ENCODE measurements at regions not wholly inside any gene's neighbourhood (a gene's known extent, or its start where the extent isn't known, plus 50 kb on each side); places are given as distances from the start of the nearest gene placed in this dataset.
"Not testable (repeated sequence)": the region's sequence is repeated elsewhere in the genome, so short reads cannot be mapped to it uniquely, and the experiment has no call there.

DNA sequence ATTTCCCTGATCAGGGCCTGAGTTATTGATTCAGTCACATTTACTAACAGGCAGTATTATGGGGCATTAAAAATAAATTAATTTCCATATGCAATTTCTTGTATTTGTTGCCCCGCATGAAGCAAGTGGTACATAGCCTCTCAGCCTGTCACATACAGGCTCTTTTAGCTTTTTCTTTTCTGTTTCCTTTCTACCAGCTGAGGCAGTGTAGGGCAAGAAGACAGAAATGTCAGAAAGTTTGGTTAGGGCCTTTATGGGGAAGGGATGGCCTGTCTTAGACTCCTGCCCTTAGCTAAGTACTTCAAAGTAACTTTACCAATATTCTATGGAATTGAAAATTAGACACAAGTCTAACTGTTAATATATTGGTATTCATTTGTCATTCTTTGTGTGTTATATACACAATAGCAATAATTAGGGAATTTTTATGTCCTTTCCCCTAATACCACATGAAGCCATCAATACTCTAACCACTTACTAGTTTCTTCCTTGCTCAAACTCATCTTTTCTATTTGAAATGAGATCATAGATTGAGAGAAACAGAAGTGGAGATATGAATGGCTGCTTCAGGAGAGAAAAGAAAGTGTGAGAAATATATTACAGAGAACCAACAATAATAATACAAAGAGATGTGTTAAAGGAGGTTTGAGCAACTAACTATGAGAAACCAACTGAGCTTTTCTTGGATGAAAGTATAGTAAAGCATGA is 669.6 kb downstream of the PCDH17 start:
- DNase-seq (ENCODE audit: low spot score): no peak
- intact Hi-C loops (cut with DNase I): no loop called here

DNA sequence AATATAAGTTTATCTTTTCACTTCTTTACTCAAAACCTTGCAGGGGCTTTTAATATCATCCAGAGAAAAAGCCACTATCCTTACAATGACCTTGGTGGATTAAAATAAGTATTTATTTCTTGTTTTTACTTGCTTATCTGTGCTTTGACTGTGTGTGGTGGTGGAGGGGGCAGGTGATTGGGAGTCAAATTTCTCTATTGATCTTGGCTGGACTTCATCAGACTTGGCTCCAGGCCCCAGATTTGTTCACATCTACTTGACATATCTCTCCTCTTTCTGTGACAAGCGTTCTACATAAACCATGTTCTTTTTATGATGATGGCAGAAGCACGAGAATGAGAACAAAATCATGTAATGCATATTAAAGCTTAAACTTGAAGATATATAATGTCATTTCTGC is 670.8 kb downstream of the PCDH17 start:
- no peak for DNase-seq (ENCODE audit: low spot score)
- intact Hi-C loops (cut with DNase I): no loop called here

GRCh38 chr13:58306062-58306461 is 674.5 kb downstream of the PCDH17 start:
- no peak for DNase-seq (ENCODE audit: low spot score)
- intact Hi-C loops (cut with DNase I): no loop called here

DNA sequence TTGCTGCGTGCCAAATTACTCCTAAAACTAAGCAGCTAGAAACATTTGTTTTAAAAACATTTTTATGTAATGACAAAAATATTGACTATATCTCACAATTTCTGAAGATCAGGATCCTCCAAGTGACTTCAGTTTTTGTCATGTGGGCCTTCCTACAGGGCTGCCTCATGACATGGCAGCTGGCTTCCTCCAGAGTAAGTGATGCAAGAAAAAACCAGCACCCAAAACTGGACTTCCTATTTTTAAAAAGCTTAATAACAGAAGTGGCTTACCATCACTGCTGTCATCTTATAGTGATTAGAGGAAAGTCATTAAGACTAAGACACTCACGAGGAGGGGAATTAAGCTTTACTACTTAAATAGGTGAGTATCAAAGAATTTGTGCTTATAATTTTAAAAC is 681.7 kb downstream of the PCDH17 start:
- intact Hi-C loops (cut with DNase I): no loop called here
- DNase-seq (ENCODE audit: low spot score): no peak

DNA sequence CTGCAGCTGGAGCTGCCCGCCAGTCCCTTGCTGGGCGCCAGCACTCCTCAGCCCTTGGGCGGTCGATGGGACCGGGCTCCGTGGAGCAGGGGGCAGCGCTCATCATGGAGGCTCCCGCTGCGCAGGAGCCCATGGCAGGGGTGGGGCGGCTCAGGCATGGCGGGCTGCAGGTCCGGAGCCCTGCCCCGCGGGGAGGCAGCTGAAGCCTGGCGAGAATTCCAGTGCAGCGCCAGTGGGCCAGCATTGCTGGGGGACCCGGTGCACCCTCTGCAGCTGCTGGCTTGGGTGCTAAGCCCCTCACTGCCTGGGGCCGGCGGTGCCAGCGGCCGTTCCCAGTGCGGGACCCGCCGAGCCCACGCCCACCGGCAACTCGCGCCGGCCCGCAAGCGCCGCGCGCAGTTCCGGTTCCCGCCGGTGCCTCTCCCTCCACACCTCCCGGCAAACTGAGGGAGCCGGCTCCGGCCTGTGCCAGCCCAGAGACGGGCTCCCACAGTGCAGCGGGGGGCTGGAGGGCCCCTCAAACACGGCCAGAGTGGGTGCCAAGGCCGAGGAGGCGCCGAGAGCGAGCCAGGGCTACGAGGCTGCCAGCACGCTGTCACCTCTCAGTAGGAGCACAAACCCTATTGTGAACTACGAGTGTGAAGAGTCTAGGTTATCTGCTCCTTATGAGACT is 687.1 kb downstream of the PCDH17 start:
- DNase-seq (ENCODE audit: low spot score): peak; percentile 70
- intact Hi-C loops (cut with DNase I): no loop called here

DNA sequence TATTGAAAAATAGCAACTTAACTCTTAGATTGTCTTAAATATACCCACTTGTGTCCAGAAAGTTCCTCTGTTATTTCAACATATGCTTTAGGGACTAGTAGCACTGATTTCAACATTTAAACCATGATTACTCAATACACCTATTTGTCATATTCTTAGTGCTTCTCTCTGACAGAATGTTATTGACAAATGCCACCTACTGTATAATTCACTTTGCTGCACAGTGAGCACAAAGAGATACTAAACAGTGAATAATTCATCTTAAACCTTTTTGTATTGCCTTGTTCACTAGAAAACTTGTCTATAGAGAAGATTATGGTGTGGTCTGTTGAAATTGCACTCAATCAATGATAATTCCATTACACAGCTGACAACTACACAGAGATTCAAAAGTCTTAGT is 692.6 kb downstream of the PCDH17 start:
- intact Hi-C loops (cut with DNase I): no loop called here

DNA sequence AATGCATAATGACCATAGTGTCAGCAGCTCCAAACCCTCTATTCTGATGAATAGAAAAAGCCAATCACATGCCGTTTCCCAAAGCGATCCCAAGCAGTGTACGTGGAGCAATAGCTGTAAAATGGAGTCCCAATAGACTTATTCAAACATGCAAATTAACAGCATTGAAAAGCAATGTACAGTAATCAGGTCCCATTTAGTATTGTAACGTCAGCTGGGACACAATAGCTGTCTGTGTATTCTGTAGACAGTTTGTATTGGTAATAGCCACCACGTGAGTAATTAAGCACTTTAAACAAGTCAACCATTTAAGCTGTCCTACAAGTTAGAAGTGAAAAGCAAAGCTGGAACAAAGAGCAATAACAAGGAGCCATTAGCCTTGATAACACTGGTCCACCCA is 698.2 kb downstream of the PCDH17 start:
- intact Hi-C loops (cut with DNase I): no loop called here
- DNase-seq (ENCODE audit: low spot score): no peak

More for the DNA sequence above, 692.6 kb downstream of the PCDH17 start:
- DNase-seq (ENCODE audit: low spot score): no peak

DNA sequence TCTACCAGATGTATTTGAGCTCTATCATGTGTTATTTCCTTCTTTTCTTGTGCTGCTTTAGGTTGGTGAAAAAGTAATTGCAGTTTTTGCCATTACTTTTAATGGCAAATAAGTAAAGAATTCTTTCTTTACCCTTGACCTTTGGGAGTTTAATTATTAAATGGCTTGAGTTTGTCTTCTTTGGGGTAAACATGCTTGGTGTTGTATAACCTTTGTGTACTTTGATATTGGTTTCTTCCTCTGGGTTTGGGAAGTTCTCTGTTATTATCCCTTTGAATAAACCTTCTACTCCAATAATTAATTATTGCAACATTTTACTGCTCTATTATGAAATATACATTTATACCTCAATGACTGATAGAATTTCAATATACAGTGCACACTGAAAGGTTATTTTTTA is 709.4 kb downstream of the PCDH17 start:
- intact Hi-C loops (cut with DNase I): no loop called here
- DNase-seq (ENCODE audit: low spot score): no peak

DNA sequence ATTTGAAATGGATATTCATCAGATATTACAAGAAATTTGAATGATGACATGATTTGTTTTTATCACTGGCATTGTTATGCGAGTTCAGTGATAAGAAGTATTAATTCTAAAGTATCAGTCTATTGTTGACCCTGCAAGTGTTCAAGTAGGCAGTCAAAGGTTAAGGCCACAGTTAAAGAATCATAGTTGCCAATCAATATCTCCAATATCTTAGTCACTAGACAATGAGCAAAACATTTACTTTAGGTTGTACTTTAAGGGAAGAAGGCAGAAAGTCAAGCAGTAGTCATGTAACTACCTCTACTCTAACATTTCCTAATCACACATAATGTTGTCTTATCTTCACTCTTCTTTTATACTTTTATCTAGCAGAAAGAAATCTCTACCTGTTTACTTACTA is 709.8 kb downstream of the PCDH17 start:
- intact Hi-C loops (cut with DNase I): no loop called here
- DNase-seq (ENCODE audit: low spot score): no peak

GRCh38 chr13:58343076-58343475 is 711.5 kb downstream of the PCDH17 start:
- DNase-seq (ENCODE audit: low spot score): no peak
- intact Hi-C loops (cut with DNase I): no loop called here

- DNase-seq (ENCODE audit: low spot score): peak; percentile 73
- intact Hi-C loops (cut with DNase I): not testable (repeated sequence)
These were observed 720.6 kb downstream of the PCDH17 start for GRCh38 chr13:58352100-58352499.

DNA sequence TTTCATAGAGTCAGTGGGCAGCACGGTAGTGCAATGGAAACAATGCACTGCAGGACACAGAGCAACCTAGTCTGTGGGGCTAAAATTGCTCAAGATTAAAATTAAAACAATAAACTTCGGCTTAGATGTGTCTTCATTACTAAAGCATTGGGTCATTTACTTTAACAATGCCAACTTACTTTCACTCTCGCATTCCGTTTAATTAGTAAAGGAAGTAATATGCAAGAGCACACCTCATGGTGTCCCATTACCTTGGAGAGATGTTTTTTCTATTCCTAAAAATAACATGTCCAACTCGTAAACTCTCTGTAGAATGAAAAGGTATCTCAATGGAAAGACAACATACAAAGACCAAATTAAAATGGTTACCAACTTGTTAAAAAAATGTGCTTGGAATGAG is 738.4 kb downstream of the PCDH17 start:
- intact Hi-C loops (cut with DNase I): no loop called here
- DNase-seq (ENCODE audit: low spot score): no peak

- intact Hi-C loops (cut with DNase I): no loop called here
These were observed 744.8 kb downstream of the PCDH17 start for GRCh38 chr13:58376349-58376748.

GRCh38 chr13:58376775-58377174 is 745.2 kb downstream of the PCDH17 start:
- intact Hi-C loops (cut with DNase I): no loop called here
- no peak for DNase-seq (ENCODE audit: low spot score)

More at GRCh38 chr13:58376349-58376748, 744.8 kb downstream of the PCDH17 start:
- DNase-seq (ENCODE audit: low spot score): no peak

- intact Hi-C loops (cut with DNase I): no loop called here
- DNase-seq (ENCODE audit: low spot score): no peak
These were observed 747.7 kb downstream of the PCDH17 start for GRCh38 chr13:58379221-58379620.

DNA sequence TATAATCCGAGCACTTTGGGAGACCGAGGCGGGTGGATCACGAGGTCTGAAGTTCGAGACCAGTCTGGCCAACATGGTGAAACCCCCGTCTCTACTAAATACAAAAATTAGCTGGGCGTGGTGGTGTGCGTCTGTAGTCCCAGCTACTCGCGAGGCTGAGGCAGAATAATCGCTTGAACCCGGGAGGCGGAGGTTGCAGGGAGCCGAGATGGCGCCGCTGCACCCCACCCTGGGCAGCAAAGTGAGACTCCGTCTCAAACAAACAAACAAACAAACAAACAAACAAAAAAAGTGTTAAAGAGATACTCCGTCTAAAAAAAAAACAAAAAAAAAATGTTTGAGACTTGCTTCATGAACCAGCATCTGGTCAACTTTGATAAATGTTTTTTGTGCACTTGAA is 753.8 kb downstream of the PCDH17 start:
- intact Hi-C loops (cut with DNase I); DNase-seq (ENCODE audit: low spot score): not testable (repeated sequence)

DNA sequence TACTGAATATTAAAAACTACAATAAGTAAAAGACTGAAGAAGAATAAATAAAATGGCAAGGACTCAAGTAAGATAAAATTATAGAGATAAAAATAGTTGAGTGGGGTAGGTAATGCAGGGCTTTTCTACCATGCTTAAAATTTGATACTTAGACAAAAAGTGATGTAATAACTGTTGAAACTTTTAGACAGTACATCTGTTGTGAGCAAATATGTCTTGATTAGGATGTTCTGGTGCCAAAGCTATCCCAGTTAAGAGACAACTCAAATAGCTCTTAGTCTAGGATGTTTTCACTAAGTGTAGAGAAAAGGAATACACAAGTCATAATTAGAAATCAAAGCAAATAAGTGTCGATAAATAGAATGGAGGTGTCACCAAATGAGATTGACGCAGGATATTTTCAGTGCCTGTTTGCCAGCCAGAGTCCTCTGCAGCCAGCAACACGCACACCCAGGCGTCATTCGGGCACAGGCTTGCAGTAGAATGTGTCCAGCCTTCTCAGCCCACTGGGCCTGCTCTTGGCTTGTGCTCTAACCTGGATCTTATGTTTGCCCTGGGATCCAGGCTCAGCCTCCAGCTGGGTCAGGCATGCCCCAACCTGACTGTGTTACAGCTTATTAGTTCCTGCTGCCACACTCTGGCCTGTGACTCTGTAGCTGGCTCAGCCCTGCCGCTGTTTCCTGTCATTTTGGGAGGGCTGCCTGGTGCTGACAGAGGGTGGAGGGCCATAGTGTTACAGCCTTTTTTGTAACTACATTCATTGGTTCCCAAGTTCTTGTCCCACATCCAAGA is 766.2 kb downstream of the PCDH17 start:
- DNase-seq (ENCODE audit: low spot score): peak; percentile 55
- intact Hi-C loops (cut with DNase I): no loop called here

DNA sequence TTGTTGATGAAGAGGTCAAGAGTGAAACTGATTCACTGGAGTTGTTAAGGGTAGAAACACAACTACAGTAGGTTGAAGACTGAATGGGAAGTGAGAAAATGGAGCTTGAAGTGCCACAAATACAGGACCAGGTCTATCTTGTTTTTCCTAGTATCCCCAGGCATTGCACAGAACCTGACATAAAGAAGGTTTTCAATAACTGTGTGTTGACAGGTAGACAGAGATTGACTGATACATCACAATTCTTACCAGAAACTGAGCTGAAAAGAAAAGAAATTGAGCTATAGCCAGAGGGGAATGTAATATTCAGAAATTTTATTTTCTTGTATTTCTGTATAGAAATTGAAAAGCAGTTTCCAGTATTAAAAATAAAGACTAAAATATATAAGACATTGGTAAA is 767.7 kb downstream of the PCDH17 start:
- intact Hi-C loops (cut with DNase I): no loop called here

DNA sequence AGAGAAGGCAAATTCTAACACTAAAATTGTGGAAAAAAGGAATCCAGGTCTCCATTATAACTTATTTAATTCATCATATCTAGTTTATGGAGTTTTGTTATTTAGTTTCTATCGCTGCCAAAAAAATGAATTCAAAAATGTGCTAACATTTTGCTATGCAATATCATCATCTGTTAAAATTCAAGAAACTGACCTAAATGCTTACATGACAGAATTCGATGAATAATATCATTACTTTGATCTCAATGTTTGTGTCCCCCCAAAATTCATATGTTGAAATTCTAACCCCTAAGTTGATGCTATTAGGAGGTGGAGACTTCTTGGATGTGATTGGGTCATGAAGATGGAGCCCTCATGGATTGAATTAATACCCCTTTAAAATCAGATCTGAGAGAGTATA is 775.0 kb downstream of the PCDH17 start:
- intact Hi-C loops (cut with DNase I): no loop called here
- no peak for DNase-seq (ENCODE audit: low spot score)

More for the DNA sequence above, 767.7 kb downstream of the PCDH17 start:
- DNase-seq (ENCODE audit: low spot score): no peak

GRCh38 chr13:58429917-58430316 is 798.4 kb downstream of the PCDH17 start:
- intact Hi-C loops (cut with DNase I): no loop called here
- no peak for DNase-seq (ENCODE audit: low spot score)

All from posterior vena cava (tissue), 2 donors.